Fibroblast of skin of right biceps (primary cell): ENCODE measurements at regions not wholly inside any gene's neighbourhood (a gene's known extent, or its start where the extent isn't known, plus 50 kb on each side); places are given as distances from the start of the nearest gene placed in this dataset.
"Not testable (repeated sequence)": the region's sequence is repeated elsewhere in the genome, so short reads cannot be mapped to it uniquely, and the experiment has no call there.

ENCODE experiments used
- DNase-seq: peaks from one replicate; pipeline ENCODE4 v3.0.0-alpha.2; 2013

- DNase-seq: not testable (repeated sequence)
Measured at GRCh38 chr16:29309601-29310000, 96.9 kb downstream of the NPIPB11 start.

- no peak for DNase-seq
Measured at GRCh38 chr16:29308644-29309546, 97.6 kb downstream of the NPIPB11 start.

DNA sequence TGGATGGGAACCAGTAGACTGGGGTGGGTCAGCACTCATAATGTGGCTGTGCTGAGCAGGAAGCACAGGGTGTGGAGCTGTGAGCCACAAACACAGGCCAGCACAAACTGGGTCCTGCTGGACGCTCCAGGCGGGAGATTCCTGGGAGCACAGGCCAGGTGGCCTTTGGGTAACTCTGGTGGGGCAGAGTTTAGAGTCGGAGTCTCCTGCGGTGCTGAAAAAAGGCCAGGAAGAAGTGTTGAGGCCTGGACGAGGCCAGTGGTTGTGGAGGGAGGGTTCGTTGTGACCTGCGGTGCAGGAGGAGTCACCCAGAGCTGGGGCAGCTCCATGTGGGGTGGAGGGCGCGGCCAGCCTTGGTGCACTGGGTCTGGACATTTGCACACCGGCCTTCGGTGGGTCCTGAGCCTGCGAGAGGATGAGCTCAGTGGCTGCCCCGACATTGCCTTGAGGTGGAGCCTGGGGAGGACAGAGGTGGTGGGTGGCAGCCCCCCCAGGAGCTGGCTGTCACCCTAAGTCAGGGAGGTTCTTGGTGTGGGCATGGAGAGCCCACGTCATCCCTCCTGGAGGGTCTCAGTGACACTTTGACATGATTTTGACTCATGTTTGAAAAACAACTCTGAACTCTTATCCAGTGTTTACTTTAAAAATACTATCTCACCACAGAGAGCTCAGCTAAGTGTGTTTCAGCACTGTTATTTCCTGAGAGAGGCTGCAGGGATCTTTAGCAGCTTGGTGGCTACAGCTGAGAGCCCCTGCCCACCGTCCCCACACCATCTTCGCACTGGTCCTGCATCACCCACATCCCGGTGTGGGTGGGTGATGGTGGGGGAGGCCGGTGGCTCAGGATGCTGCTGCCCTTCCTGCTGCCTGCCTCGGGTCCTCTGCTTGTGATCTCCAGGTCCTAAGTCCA lies 98.7 kb downstream of the NPIPB11 start:
- DNase-seq: peak; percentile 39

DNA sequence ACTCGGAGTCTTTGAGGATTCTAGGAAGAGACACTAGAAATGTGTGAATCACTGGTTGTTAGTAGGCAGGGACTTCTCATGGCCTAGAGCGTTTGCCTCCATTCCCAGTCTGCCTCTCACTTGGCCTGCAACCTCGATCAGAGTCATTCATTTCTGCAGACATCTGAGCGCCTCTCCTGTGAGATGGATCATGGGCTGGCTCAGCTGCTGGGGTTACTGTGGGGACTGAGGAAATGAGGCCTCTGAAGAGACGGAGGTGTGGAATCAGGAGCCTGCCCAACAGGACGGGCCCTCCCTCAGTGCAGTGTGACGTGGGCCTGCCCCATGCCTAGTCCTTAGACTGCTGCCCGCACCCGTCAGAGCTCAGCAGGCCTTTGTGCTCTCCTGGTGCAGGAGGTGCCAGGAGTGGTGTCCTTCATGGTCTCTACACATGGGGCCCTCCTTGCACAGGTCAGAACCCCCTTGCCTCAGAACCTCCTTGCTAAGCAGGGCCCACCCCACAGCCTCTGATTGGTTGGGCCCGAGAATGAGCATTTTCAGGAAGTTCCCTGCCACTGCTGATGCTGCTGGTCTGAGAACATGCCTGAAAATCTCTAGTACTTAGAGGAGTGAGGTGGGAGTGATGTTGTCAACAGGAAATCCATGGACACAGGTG lies 99.4 kb downstream of the NPIPB11 start:
- DNase-seq: peak; percentile 55

DNA sequence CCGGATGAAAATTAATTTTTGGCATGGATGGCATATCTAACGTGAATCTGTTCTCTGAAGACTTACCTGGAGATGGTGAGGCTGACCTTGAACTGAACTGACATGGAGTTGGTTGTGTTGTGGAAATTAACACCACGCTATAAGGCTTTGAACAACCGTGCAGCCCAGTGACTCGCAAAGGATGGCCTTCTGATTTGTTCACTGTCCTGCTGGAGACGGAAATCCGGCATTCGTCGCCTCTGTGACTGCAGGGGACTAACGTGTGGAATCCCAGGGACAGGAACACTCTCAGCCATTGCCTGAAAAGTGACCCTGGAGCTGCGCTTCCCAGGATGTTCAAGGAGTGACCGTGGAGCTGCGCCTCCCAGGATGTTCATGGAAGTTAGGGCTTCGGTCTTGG lies 100.3 kb downstream of the NPIPB11 start:
- no peak for DNase-seq

DNA sequence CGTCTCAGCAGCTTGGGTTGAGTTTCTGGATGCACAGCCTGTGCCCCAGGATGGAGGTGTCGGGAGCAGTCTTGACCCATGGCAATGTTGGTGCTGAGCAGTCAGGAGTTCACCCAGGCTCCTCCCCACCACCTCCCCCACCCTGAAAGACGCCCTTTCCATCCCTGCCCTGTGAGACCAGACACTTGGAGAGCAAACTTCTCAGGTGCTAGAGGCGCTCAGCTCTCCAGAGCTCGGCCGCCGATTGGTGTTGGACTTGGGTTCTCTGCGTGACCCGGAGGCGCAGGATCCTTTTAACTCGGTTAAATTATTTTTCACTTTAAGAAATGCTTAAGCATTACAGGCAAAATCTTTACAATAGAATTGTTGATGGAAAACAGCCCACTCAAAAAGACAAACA lies 101.5 kb downstream of the NPIPB11 start:
- DNase-seq: not testable (repeated sequence)

- no peak for DNase-seq
Measured at GRCh38 chr16:29304251-29304650, 102.3 kb downstream of the NPIPB11 start.

DNA sequence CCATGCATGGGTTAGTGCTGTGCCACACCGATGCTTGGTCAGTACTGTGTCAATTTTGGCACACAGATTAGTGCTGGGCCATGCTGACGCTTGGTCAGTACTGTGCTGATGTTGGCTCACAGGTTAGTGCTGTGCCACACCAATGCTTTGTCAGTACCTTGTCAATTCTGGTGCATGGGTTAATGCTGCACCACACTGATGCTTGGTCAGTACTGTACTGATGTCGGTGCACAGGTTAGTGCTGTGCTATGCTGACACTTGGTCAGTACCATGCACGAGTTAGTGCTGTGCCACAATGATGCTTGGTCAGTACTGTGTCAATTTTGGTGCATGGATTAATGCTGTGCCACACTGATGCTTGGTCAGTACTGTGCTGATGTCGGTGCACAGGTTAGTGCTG lies 103.0 kb downstream of the NPIPB11 start:
- no peak for DNase-seq

DNA sequence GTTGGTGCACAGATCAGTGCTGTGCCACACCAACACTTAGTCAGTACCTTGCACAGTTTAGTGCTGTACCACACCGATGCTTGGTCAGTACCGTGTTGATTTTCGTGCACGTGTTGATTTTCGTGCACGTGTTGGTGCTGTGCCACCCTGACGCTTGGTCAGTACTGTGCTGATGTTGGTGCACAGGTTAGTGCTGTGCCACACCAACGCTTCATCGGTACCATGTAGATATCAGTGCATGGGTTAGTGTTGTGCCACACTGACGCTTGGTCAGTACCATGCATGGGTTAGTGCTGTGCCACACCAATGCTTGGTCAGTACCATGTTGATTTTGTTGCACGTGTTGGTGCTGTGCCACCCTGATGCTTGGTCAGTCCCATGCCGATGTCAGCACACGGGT lies 103.5 kb downstream of the NPIPB11 start:
- DNase-seq: no peak

DNA sequence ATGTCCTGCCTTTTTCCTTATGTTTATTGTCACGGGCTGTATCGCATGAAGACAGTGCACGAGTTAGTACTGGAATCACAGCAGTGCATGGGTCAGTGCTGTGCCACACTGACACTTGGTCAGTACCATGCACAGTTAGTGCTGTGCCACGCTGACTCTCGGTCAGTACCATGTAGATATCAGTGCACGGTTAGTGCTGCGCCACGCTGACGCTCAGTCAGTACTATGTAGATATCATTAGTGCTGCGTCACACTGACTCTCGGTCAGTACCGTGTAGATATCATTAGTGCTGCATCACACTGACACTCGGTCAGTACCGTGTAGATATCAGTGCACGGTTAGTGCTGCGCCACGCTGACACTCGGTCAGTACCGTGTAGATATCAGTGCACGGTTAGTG lies 104.1 kb downstream of the NPIPB11 start:
- DNase-seq: not testable (repeated sequence)

- DNase-seq: not testable (repeated sequence)
Measured at GRCh38 chr16:29301662-29302285, 104.7 kb downstream of the NPIPB11 start.

GRCh38 chr16:29300541-29301535 lies 105.7 kb downstream of the NPIPB11 start:
- not testable (repeated sequence) for DNase-seq

DNA sequence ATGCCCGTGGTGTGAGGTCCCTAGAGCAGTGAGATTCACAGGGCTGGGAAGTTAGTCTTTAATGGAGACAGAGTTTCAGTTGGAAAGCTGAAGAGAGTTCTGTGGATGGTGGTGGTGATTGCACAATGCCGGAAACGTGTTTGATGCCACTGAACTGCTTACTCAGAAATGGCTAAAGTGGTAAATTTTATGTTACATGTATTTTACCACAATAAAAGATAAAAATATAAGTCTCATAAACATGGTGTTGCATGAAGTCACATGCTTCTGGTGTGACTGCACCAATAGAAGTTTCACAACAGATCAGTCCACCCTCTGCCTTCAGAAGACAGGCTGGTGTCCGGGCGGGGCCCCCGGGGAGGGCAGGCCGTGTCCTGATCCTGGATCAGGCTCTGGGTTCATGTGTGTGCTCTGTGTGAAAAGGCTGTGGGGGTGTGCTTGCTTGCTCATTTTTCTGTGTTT lies 106.5 kb downstream of the NPIPB11 start:
- DNase-seq: not testable (repeated sequence)

- DNase-seq: not testable (repeated sequence)
Measured at GRCh38 chr16:29298997-29299396, 107.5 kb downstream of the NPIPB11 start.

DNA sequence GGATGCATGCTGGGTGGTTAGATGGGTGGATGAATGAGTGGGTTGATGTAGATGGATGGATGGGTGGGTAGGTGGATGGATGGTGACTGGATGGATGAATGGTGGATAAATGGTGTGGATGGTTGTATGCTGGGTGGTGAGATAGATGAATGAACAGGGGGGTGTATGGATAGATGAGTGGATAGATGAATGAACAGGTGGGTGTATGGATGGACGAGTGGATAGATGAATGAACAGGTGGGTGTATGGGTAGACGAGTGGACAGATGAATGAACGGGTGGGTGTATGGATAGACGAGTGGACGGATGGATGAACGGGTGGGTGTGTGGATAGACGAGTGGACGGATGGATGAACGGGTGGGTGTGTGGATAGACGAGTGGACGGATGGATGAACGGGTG lies 108.2 kb downstream of the NPIPB11 start:
- not testable (repeated sequence) for DNase-seq

DNA sequence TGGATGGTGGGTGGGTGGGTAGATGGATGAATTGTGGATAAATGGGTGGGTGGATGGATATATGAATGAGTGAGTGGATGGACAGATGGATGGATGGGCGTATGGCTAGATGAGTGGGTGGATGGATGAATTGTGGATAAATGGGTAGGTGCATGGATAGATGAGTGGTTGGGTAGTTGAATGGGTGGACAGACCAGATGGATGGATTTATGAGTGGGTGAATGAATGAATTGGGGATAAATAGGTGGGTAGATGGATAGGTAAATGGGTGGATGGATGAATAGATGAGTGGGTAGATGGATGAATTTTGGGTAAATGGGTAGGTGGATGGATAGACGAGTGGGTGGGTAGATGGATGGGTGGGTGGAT lies 108.7 kb downstream of the NPIPB11 start:
- not testable (repeated sequence) for DNase-seq

GRCh38 chr16:29297144-29297808 lies 109.2 kb downstream of the NPIPB11 start:
- DNase-seq: not testable (repeated sequence)

- not testable (repeated sequence) for DNase-seq
Measured at GRCh38 chr16:29296176-29296575, 110.3 kb downstream of the NPIPB11 start.

GRCh38 chr16:29294951-29295795 lies 111.3 kb downstream of the NPIPB11 start:
- DNase-seq: not testable (repeated sequence)
